SU-DHL-6 (cell line): ENCODE measurements at regions not wholly inside any gene's neighbourhood (a gene's known extent, or its start where the extent isn't known, plus 50 kb on each side); places are given as distances from the start of the nearest gene placed in this dataset.

Experiments used
- H2AFZ ChIP-seq: fragments of 200-600 bp; sonication (generic); 2 replicates; pipeline ENCODE4 v1.6.1; 2014; ENCODE audit warnings: low read depth, mild to moderate bottlenecking, moderate library complexity, mixed read lengths, antibody characterized with exemption, low read length; ENCODE audit not compliant: severe bottlenecking
- H3F3A ChIP-seq: fragments of 200-600 bp; shearing (Covaris generic); 2 replicates; pipeline ENCODE4 v1.6.0; 2016; ENCODE audit warnings: antibody characterized with exemption, mild to moderate bottlenecking; ENCODE audit not compliant: insufficient read depth
- H3K27ac ChIP-seq: fragments of 200-600 bp; sonication (generic); 2 replicates; pipeline ENCODE4 v1.5.1; 2016; ENCODE audit warnings: low read depth, mild to moderate bottlenecking, low read length, moderate library complexity, mixed read lengths
- H3K27me3 ChIP-seq: fragments of 200-600 bp; sonication (generic), shearing (Covaris generic); 2 replicates; pipeline ENCODE4 v1.6.0; 2014; ENCODE audit warnings: mild to moderate bottlenecking, low read length
- H3K36me3 ChIP-seq: fragments of 200-600 bp; sonication (generic); 2 replicates; pipeline ENCODE4 v1.6.1; 2014; ENCODE audit warnings: mild to moderate bottlenecking, low read length, mixed read lengths
- H3K4me2 ChIP-seq: fragments of 300-600, 200-600 bp; shearing (Covaris generic), sonication (generic); 2 replicates; pipeline ENCODE4 v1.6.0; 2014; ENCODE audit warnings: low read length, low read depth, mild to moderate bottlenecking; ENCODE audit not compliant: poor library complexity, severe bottlenecking
- H3K4me3 ChIP-seq: fragments of 200-600 bp; sonication (generic); 2 replicates; pipeline ENCODE4 v1.5.1; 2014; ENCODE audit warnings: antibody characterized with exemption, low read length, mild to moderate bottlenecking, mixed read lengths; ENCODE audit not compliant: insufficient read depth, poor library complexity, severe bottlenecking
- H3K79me2 ChIP-seq: fragments of 200-600 bp; sonication (generic); 2 replicates; pipeline ENCODE4 v1.6.1; 2014; ENCODE audit warnings: mild to moderate bottlenecking, low read length, moderate library complexity; ENCODE audit not compliant: insufficient read depth
- H3K9ac ChIP-seq: fragments of 200-600 bp; sonication (generic); 2 replicates; pipeline ENCODE4 v1.7.0; 2014; ENCODE audit warnings: mild to moderate bottlenecking, low read length
- H3K9me2 ChIP-seq: fragments of 200-600 bp; sonication (generic); replicated peaks from 2 replicates; pipeline ENCODE4 v1.6.1; 2014; ENCODE audit warnings: low read length; ENCODE audit not compliant: insufficient read depth
- H3K9me3 ChIP-seq: fragments of 200-600 bp; sonication (generic); 2 replicates; pipeline ENCODE4 v1.6.1; 2014; ENCODE audit warnings: low read length, mixed read lengths; ENCODE audit not compliant: insufficient read depth
- H4K20me1 ChIP-seq: fragments of 200-600 bp; sonication (generic); 2 replicates; pipeline ENCODE4 v1.6.1; 2014; ENCODE audit warnings: low read depth, mild to moderate bottlenecking, antibody characterized with exemption, low read length, moderate library complexity, mixed read lengths
- CTCF ChIP-seq: fragments of 200-600 bp; sonication (generic); IDR thresholded peaks from one replicate; pipeline ENCODE4 v1.5.1; 2017; ENCODE audit warnings: antibody characterized with exemption, mild to moderate bottlenecking, low read length, moderate library complexity; ENCODE audit not compliant: insufficient read depth, poor library complexity, severe bottlenecking
- EZH2phosphoT487 ChIP-seq: fragments of 200-600 bp; sonication (generic), shearing (Covaris generic); conservative IDR thresholded peaks from 2 replicates; pipeline ENCODE4 v1.6.1; 2018; ENCODE audit warnings: mild to moderate bottlenecking, antibody characterized with exemption, low read length, moderate library complexity, mixed read lengths

GRCh38 chr1:115534106-115534505 lies 107.7 kb upstream of the VANGL1 start:
- no peaks in the 10 kb centered on the region for H3K9me2 ChIP-seq
- no peak overlapping the region for H3K9ac ChIP-seq
- TF ChIP-seq CTCF (no peak), EZH2phosphoT487 (no peak)
- no peaks in the 10 kb centered on the region for H3K36me3 ChIP-seq
- no peak overlapping the region for H3K4me2 ChIP-seq
- H3K9me3 ChIP-seq: no peaks in the 10 kb centered on the region
- no peaks in the 10 kb centered on the region for H3K27me3 ChIP-seq
- no peaks in the 10 kb centered on the region for H3K79me2 ChIP-seq
- H4K20me1 ChIP-seq: no peaks in the 10 kb centered on the region
- no peak overlapping the region for H3K27ac ChIP-seq
- H3K4me3 ChIP-seq: no peak overlapping the region
- no peak overlapping the region for H2AFZ ChIP-seq
- H3F3A ChIP-seq: no peaks in the 10 kb centered on the region

- Histone ChIP-seq H2AFZ (no peak overlapping the region), H3K4me3 (no peak overlapping the region), H3K79me2 (no peaks in the 10 kb centered on the region), H3K9me3 (no peaks in the 10 kb centered on the region), H4K20me1 (no peaks in the 10 kb centered on the region), H3K9me2 (no peaks in the 10 kb centered on the region), H3K4me2 (no peak overlapping the region), H3K27me3 (no peaks in the 10 kb centered on the region), H3K9ac (no peak overlapping the region), H3F3A (no peaks in the 10 kb centered on the region), H3K27ac (no peak overlapping the region), H3K36me3 (no peaks in the 10 kb centered on the region)
- TF ChIP-seq CTCF (no peak), EZH2phosphoT487 (no peak)
Measured at GRCh38 chr1:115531631-115532264, 110.0 kb upstream of the VANGL1 start.

- no peaks in the 10 kb centered on the region for H4K20me1 ChIP-seq
- H3F3A ChIP-seq: no peaks in the 10 kb centered on the region
- no peak overlapping the region for H3K9ac ChIP-seq
- H2AFZ ChIP-seq: no peak overlapping the region
- TF ChIP-seq EZH2phosphoT487 (no peak), CTCF (no peak)
- H3K79me2 ChIP-seq: no peaks in the 10 kb centered on the region
- H3K9me3 ChIP-seq: no peaks in the 10 kb centered on the region
- no peaks in the 10 kb centered on the region for H3K9me2 ChIP-seq
- no peak overlapping the region for H3K4me2 ChIP-seq
- H3K4me3 ChIP-seq: no peak overlapping the region
- no peak overlapping the region for H3K27ac ChIP-seq
- no peaks in the 10 kb centered on the region for H3K36me3 ChIP-seq
- H3K27me3 ChIP-seq: no peaks in the 10 kb centered on the region
Measured at GRCh38 chr1:115530407-115530806, 111.4 kb upstream of the VANGL1 start.
